Mesenchymal stem cell (in vitro differentiated cells and primary cell): ENCODE measurements at regions not wholly inside any gene's neighbourhood (a gene's known extent, or its start where the extent isn't known, plus 50 kb on each side); places are given as distances from the start of the nearest gene placed in this dataset.
"Not testable (repeated sequence)": the region's sequence is repeated elsewhere in the genome, so short reads cannot be mapped to it uniquely, and the experiment has no call there.

Experiments
- DNase-seq: peaks from one replicate; pipeline ENCODE4 v3.0.0-alpha.2; 2013
- H2AFZ ChIP-seq: one replicate; pipeline ENCODE4 v1.6.1; 2013; ENCODE audit warnings: low read depth, mild to moderate bottlenecking, control low read depth, inconsistent platforms, low read length, moderate library complexity
- H2AK5ac ChIP-seq: 2 replicates; pipeline ENCODE4 v1.6.1; 2013; ENCODE audit warnings: low read length, moderate library complexity, mild to moderate bottlenecking, inconsistent platforms; ENCODE audit not compliant: severe bottlenecking
- H2BK120ac ChIP-seq: one replicate; pipeline ENCODE4 v1.6.1; 2013; ENCODE audit warnings: low read depth, mild to moderate bottlenecking, inconsistent platforms, low read length, moderate library complexity
- H2BK12ac ChIP-seq, 2 experiments: one replicate each; pipeline ENCODE4 v1.6.1; 2013; ENCODE audit warnings: inconsistent platforms in 2 of 2, low read length in 2 of 2, mild to moderate bottlenecking in 2 of 2, moderate library complexity in 2 of 2, control low read depth in 1 of 2
- H2BK15ac ChIP-seq: one replicate; pipeline ENCODE4 v1.6.1; 2013; ENCODE audit warnings: mild to moderate bottlenecking, low read depth, inconsistent platforms; ENCODE audit not compliant: poor library complexity, severe bottlenecking
- H2BK5ac ChIP-seq: 2 replicates; pipeline ENCODE4 v1.6.1; 2013; ENCODE audit warnings: low read depth, mild to moderate bottlenecking, low read length, control low read depth, inconsistent platforms; ENCODE audit not compliant: poor library complexity, severe bottlenecking
- H3K14ac ChIP-seq, 2 experiments: one replicate each; pipeline ENCODE4 v1.6.1; 2013; ENCODE audit warnings: inconsistent platforms in 2 of 2, low read length in 2 of 2, control low read depth in 1 of 2, mild to moderate bottlenecking in 1 of 2, moderate library complexity in 1 of 2
- H3K18ac ChIP-seq, 2 experiments: one replicate each; pipeline ENCODE4 v1.6.1; 2013; ENCODE audit warnings: inconsistent platforms in 2 of 2, low read length in 2 of 2, control low read depth in 1 of 2, low read depth in 1 of 2, mild to moderate bottlenecking in 1 of 2
- H3K23ac ChIP-seq, 2 experiments: one replicate each; pipeline ENCODE4 v1.6.1; 2013; ENCODE audit warnings: inconsistent platforms in 2 of 2, low read length in 2 of 2, mild to moderate bottlenecking in 2 of 2, moderate library complexity in 2 of 2, control low read depth in 1 of 2
- H3K27ac ChIP-seq: 2 replicates; pipeline ENCODE4 v1.5.1; 2013; ENCODE audit warnings: mild to moderate bottlenecking, moderate library complexity, low read length, control low read depth, inconsistent platforms; ENCODE audit not compliant: poor library complexity, severe bottlenecking
- H3K27me3 ChIP-seq, 2 experiments: 2 replicates each; pipeline versions ENCODE4 v1.6.1 to v1.7.0; 2013; ENCODE audit warnings: low read length in 2 of 2, mild to moderate bottlenecking in 2 of 2, moderate library complexity in 2 of 2, control low read depth in 1 of 2, inconsistent platforms in 1 of 2; ENCODE audit not compliant: control insufficient read depth in 1 of 2, insufficient read depth in 1 of 2
- H3K36me3 ChIP-seq, 2 experiments: 2 replicates each; pipeline versions ENCODE4 v1.6.1 to v1.7.0; 2013; ENCODE audit warnings: low read length in 2 of 2, control low read depth in 1 of 2, inconsistent platforms in 1 of 2, low read depth in 1 of 2, mild to moderate bottlenecking in 1 of 2; ENCODE audit not compliant: insufficient read depth in 2 of 2, control insufficient read depth in 1 of 2
- H3K4ac ChIP-seq, 2 experiments: one replicate each; pipeline ENCODE4 v1.6.1; 2013; ENCODE audit warnings: inconsistent platforms in 2 of 2, low read length in 2 of 2, mild to moderate bottlenecking in 2 of 2, moderate library complexity in 2 of 2, control low read depth in 1 of 2, low read depth in 1 of 2
- H3K4me1 ChIP-seq: 2 replicates; pipeline ENCODE4 v1.6.1; 2013; ENCODE audit warnings: low read depth, low read length, control low read depth; ENCODE audit not compliant: control insufficient read depth, insufficient read depth
- H3K4me2 ChIP-seq: 2 replicates; pipeline ENCODE4 v1.6.1; 2013; ENCODE audit warnings: low read length, mild to moderate bottlenecking, inconsistent platforms; ENCODE audit not compliant: poor library complexity, severe bottlenecking
- H3K4me3 ChIP-seq, 2 experiments: 2 replicates each; pipeline versions ENCODE4 v1.5.1 to v1.7.0; 2013; ENCODE audit warnings: low read length in 2 of 2, mild to moderate bottlenecking in 2 of 2, control low read depth in 1 of 2, low read depth in 1 of 2; ENCODE audit not compliant: insufficient read depth in 1 of 2
- H3K79me1 ChIP-seq: replicated peaks from 2 replicates; pipeline ENCODE4 v1.6.1; 2013; ENCODE audit warnings: mild to moderate bottlenecking, control low read depth, low read length, inconsistent platforms; ENCODE audit not compliant: poor library complexity, severe bottlenecking
- H3K9ac ChIP-seq: 2 replicates; pipeline ENCODE4 v1.7.0; 2013; ENCODE audit warnings: mild to moderate bottlenecking, low read length, moderate library complexity
- H3K9me3 ChIP-seq: 2 replicates; pipeline ENCODE4 v1.7.0; 2013; ENCODE audit warnings: mild to moderate bottlenecking, low read length; ENCODE audit not compliant: control insufficient read depth
- H4K8ac ChIP-seq: one replicate; pipeline ENCODE4 v1.6.1; 2013; ENCODE audit warnings: inconsistent platforms, mild to moderate bottlenecking, low read length, moderate library complexity
- H4K91ac ChIP-seq: one replicate; pipeline ENCODE4 v1.6.1; 2013; ENCODE audit warnings: mild to moderate bottlenecking, low read length, inconsistent platforms
- WGBS: methylation state at CpG from one replicate; pipeline ENCODE4 v1.1.7; 2013; ENCODE audit warnings: mixed read lengths; 5-methylcytosine and 5-hydroxymethylcytosine counted together

DNA sequence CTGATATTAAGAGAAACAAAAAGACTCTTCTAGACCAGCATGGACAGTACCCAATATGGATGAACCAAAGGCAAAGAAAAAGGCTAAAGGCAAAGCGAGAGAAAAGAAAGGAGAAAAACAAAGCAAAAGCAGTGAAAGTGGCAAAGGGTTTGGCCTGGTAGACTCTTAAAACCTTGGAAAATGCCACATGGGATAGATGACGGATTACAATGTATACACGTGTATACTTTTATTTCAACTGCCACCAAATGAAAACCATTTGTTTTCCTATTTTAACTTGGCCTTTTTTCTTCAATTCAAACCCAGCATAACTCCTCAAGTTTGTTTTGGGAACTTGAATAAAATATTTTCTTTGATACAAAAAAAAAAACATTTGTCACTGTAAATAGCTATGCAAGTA, 354.3 kb downstream of the PAX3 start:
- not testable (repeated sequence) for H3K9ac ChIP-seq, H3K4me1 ChIP-seq, H3K4ac ChIP-seq, H3K9me3 ChIP-seq, H3K4me3 ChIP-seq, H3K4me2 ChIP-seq, H3K14ac ChIP-seq, H2BK15ac ChIP-seq, H3K27me3 ChIP-seq, H3K79me1 ChIP-seq, DNase-seq, H2BK12ac ChIP-seq, H3K36me3 ChIP-seq, H2AK5ac ChIP-seq, H2BK5ac ChIP-seq, H4K91ac ChIP-seq, H3K27ac ChIP-seq, H2AFZ ChIP-seq, H3K18ac ChIP-seq, H2BK120ac ChIP-seq, H3K23ac ChIP-seq, H4K8ac ChIP-seq
- WGBS, result 100% methylated on average over 1 of the region's 3 CpGs

- no peak overlapping the region for H2BK5ac ChIP-seq
- H4K91ac ChIP-seq, result no peak overlapping the region
- H3K9ac ChIP-seq, result peak overlapping the region; percentile 33
- H3K23ac ChIP-seq, result no peak overlapping the region
- peak overlapping the region in 1 of 2 experiments; percentile 4 for H3K18ac ChIP-seq
- no peak overlapping the region for H3K4me3 ChIP-seq
- no peak overlapping the region for H4K8ac ChIP-seq
- H3K36me3 ChIP-seq, result no peaks in the 10 kb centered on the region
- peak overlapping the region; percentile 36 for H3K27ac ChIP-seq
- WGBS, result 2% methylated on average over 2 of the region's 2 CpGs
- no peaks in the 10 kb centered on the region for H3K4me1 ChIP-seq
- no peak overlapping the region for H2AFZ ChIP-seq
- H3K9me3 ChIP-seq, result no peaks in the 10 kb centered on the region
- H2BK12ac ChIP-seq, result no peak overlapping the region
- DNase-seq, result peak; percentile 53
- H2BK15ac ChIP-seq, result no peak overlapping the region
- no peak overlapping the region for H2BK120ac ChIP-seq
- H3K4me2 ChIP-seq, result no peak overlapping the region
- no peaks in the 10 kb centered on the region for H3K27me3 ChIP-seq
- no peaks in the 10 kb centered on the region for H3K79me1 ChIP-seq
- H2AK5ac ChIP-seq, result no peak overlapping the region
- no peak overlapping the region for H3K14ac ChIP-seq
- no peak overlapping the region for H3K4ac ChIP-seq
These were observed 355.6 kb downstream of the PAX3 start for GRCh38 chr2:221943076-221943810.

DNA sequence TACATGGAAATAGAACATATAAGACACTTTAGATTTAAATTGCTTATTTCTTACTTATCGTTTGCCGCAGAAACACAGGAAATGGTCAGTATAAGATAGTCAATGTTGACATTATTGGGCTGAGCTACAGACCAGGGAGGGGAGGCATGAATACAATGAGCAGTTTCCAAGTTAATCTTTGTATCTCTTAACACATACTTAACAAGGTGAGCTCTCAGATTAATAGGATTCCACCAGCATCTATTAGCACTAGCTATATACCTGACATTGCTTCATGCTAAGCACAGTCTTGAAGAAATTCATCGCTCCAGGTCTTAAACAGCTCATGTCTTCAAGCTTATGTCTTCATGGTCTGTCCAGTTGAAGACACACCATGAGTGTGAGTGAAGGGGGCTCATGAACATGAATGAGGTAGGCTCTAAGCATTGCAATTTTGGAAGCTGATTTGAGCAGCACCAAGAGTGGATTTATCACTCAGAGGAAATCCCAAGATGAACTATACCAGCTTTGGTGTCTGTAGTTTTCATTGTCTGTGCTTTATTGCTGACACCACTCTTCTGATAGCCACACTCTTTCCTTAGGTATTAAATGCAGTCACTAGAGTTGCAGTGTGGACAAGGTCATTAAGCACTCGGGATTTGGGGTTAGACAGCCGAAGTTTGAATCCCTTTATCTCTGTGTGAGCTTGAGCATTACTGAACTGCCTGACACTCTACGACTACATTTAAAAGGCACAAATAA, 359.3 kb upstream of the EPHA4 start:
- no peak overlapping the region for H3K18ac ChIP-seq
- H3K27me3 ChIP-seq, result no peaks in the 10 kb centered on the region
- H3K14ac ChIP-seq, result no peak overlapping the region
- no peaks in the 10 kb centered on the region for H3K79me1 ChIP-seq
- no peak overlapping the region for H3K27ac ChIP-seq
- no peaks in the 10 kb centered on the region for H3K9me3 ChIP-seq
- H2AFZ ChIP-seq, result no peak overlapping the region
- no peaks in the 10 kb centered on the region for H3K36me3 ChIP-seq
- WGBS, result 92% methylated on average over 3 of the region's 6 CpGs
- no peak overlapping the region for H2AK5ac ChIP-seq
- H3K4me1 ChIP-seq, result no peaks in the 10 kb centered on the region
- no peak overlapping the region for H3K4me3 ChIP-seq
- no peak overlapping the region for H2BK15ac ChIP-seq
- no peak overlapping the region for H3K9ac ChIP-seq
- DNase-seq, result no peak
- H3K4me2 ChIP-seq, result no peak overlapping the region
- no peak overlapping the region for H2BK12ac ChIP-seq
- H2BK120ac ChIP-seq, result no peak overlapping the region
- H4K91ac ChIP-seq, result no peak overlapping the region
- H3K4ac ChIP-seq, result no peak overlapping the region
- peak overlapping the region in 1 of 2 experiments; percentile 79 for H3K23ac ChIP-seq
- no peak overlapping the region for H4K8ac ChIP-seq
- H2BK5ac ChIP-seq, result no peak overlapping the region

DNA sequence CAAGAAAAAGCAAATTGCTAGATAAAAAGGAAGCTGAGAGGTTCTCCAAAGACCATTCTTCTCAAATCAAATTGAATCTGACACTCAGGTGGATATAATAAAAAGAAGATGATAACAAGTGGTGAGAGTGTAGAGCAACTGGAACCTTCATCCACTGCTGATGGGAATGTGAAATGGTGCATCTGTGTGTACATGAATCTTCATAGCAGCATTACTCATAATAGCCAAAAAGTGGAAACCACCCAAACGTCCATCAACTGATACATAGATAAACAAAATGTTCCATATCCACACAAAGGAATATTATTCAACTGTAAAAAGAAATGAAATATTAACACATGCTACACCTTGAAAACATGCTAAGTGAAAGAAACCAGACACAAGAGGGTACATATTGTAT, 357.2 kb upstream of the EPHA4 start:
- H2AFZ ChIP-seq, result no peak overlapping the region
- H4K91ac ChIP-seq, result no peak overlapping the region
- no peak overlapping the region for H3K4me3 ChIP-seq
- no peak overlapping the region for H2BK120ac ChIP-seq
- no peaks in the 10 kb centered on the region for H3K27me3 ChIP-seq
- no peak overlapping the region for H2AK5ac ChIP-seq
- H2BK15ac ChIP-seq, result no peak overlapping the region
- no peaks in the 10 kb centered on the region for H3K79me1 ChIP-seq
- no peaks in the 10 kb centered on the region for H3K36me3 ChIP-seq
- no peaks in the 10 kb centered on the region for H3K4me1 ChIP-seq
- no peak for DNase-seq
- WGBS, result no CpG with 5 or more reads among the region's 1 CpG
- H3K4ac ChIP-seq, result no peak overlapping the region
- H3K23ac ChIP-seq, result no peak overlapping the region
- no peak overlapping the region for H2BK12ac ChIP-seq
- no peak overlapping the region for H4K8ac ChIP-seq
- H3K9me3 ChIP-seq, result no peaks in the 10 kb centered on the region
- no peak overlapping the region for H3K4me2 ChIP-seq
- H3K9ac ChIP-seq, result no peak overlapping the region
- no peak overlapping the region for H3K27ac ChIP-seq
- no peak overlapping the region for H3K18ac ChIP-seq
- no peak overlapping the region for H2BK5ac ChIP-seq
- no peak overlapping the region for H3K14ac ChIP-seq
